Embryonic facial prominence (tissue), 1 donor: ENCODE measurements at regions not wholly inside any gene's neighbourhood (a gene's known extent, or its start where the extent isn't known, plus 50 kb on each side); places are given as distances from the start of the nearest gene placed in this dataset.

Experiments used
- DNase-seq: peaks from one replicate; pipeline ENCODE4 v3.0.0-alpha.2; 2016; ENCODE audit errors: extremely low spot score

- no peak for DNase-seq
Measured at GRCh38 chr6:167493976-167494697, 169.3 kb downstream of the TTLL2 start.

DNA sequence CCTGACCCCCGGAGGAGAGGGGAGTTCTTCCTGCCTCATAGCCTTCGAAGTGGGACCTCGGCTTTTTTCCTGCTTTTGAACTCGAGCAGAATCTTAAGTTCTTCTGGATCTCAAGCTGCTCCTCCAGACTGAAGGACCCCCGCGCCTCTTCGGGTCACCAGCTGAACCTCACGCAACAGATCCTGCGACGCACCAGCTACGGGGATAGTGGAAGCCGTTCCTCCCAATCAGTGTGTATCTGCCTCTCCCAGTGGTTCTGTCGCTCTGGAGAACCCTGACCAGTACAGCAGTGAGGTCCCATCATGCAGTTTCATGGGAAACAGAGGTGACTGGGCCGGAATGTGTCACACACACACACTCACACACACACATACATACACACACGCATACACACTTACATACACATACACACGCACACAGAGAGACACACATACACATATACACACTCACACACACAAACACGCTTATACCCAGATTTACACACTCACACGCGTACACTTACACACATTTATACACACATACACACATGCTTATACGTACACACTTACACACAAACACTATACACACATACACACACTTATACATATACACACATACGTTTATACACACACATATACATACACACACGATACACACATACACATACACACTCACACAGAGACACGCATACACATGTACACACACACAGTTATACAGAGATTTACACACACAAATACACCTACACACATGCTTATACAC lies 170.0 kb downstream of the TTLL2 start:
- DNase-seq = no peak

GRCh38 chr6:167495506-167496401 lies 170.9 kb downstream of the TTLL2 start:
- DNase-seq = no peak

- DNase-seq = no peak
Measured at GRCh38 chr6:167496707-167497106, 171.8 kb downstream of the TTLL2 start.

GRCh38 chr6:167497428-167498056 lies 172.7 kb downstream of the TTLL2 start:
- DNase-seq = no peak

DNA sequence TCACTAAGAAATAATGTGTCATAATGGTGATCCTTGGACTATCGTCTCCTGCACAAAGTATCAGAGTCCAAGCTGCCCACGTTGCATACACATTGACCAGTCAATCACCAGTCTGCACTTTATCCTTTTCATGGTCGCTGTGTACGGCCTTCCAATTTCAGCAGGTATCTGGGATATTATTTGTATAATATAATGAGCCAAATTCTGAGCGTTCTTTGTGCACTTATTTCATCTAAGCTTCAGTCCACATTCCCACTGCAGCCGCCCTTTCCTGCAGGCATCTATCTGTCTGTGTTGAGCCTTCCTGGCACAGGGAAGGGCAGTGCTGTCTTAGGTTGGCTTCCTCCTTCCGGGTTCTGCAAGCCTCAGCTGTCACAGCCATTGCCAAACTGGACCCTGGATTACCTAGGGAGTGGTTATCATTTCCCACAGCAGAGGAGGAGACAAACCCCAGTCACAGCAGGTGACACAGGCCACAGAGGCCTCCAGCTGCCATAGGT lies 174.3 kb downstream of the TTLL2 start:
- no peak for DNase-seq

DNA sequence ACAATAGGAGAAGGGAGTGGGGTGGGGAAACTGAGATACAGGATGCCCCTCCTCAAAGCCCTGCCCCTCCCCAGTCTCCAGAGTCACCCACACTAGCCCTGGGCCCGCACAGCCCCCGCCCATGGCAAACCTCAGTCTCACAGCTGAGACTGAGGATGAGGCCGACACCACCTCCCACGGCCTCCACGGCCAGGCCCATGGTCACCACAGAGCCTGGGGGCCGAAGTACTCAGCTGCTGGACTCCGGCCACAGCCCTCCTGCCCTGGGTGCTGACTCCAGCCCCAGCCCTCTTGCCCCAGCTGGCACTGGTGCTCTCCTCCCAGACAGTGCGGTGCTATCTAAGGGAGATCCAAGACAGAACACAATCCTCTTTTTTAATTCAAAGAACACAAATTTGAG lies 176.1 kb downstream of the TTLL2 start:
- no peak for DNase-seq

GRCh38 chr6:167501831-167502385 lies 177.0 kb downstream of the TTLL2 start:
- DNase-seq = no peak

GRCh38 chr6:167502471-167502870 lies 177.6 kb downstream of the TTLL2 start:
- DNase-seq = no peak

DNA sequence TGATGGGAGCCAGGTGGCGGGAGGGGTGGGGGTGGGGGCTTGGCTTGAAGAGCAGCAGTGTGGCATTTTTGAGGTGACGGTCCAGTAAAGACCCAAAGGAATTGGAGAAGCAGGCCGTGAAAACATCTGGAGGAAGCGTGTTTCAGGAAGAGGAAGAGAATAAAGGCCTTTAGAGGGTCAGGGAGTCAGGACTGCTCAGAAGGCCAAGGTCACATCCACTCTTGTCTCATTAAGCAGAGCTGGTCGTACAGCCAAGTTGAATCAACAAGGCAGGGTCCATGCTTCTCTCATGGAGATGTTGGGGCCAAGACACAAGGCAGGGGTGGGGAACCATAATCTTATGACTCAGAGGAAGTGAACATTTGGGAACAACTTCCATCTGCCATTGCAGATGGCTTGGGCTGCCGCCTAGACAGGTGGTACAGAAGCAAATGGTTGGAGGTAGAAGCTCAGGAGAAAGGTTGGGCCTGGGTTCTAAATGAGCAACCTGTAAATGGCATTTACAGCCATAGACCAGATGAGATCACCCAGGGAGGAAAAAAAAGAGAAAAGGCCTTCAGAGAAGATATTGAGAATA lies 179.6 kb downstream of the TTLL2 start:
- DNase-seq = no peak

- no peak for DNase-seq
Measured at GRCh38 chr6:167505199-167505598, 180.3 kb downstream of the TTLL2 start.

DNA sequence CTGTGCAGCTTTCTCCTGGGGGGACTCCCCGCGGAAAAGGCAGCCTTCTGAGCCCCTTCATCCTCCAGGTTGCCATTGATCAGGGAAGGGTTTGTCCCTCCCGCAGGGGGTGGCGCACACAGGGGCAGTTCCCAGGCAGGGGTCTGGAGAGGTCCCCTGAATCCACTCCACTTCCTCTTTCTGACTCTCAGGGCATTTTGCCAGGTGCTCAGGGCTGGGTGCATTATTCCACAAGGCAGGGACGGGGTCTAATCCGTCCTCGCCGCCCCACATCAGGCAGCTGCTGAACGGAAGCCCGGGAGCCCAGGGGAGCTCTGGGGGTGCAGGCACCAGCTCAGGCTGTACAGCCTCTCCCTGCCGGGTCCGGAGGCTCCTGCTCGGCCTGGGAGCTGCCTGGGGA lies 180.9 kb downstream of the TTLL2 start:
- no peak for DNase-seq

- no peak for DNase-seq
Measured at GRCh38 chr6:167506443-167507301, 181.8 kb downstream of the TTLL2 start.

- DNase-seq = no peak
Measured at GRCh38 chr6:167507376-167507945, 182.6 kb downstream of the TTLL2 start.

- DNase-seq = no peak
Measured at GRCh38 chr6:167508919-167509852, 184.3 kb downstream of the TTLL2 start.

GRCh38 chr6:167509853-167510220 lies 185.0 kb downstream of the TTLL2 start:
- DNase-seq = no peak

DNA sequence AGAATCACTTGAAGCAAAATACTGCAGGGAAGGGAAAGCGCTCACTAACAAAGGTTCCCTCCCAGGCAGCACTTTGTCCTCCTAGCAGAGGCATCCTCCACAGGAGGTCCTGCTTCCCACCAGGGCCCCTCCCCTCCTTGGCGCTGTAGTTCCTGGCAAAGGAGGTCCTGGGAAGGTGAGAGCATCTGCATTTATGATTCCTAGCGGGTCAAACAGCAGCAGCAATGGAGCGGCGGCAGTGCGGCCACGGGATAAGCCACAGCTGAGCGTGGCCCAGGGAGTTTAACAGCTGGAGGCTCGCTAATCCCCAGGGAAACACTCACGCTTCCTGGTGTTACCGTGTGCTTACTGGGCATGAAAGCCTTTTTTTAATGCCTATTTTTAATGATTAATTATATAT lies 185.8 kb downstream of the TTLL2 start:
- DNase-seq = no peak

DNA sequence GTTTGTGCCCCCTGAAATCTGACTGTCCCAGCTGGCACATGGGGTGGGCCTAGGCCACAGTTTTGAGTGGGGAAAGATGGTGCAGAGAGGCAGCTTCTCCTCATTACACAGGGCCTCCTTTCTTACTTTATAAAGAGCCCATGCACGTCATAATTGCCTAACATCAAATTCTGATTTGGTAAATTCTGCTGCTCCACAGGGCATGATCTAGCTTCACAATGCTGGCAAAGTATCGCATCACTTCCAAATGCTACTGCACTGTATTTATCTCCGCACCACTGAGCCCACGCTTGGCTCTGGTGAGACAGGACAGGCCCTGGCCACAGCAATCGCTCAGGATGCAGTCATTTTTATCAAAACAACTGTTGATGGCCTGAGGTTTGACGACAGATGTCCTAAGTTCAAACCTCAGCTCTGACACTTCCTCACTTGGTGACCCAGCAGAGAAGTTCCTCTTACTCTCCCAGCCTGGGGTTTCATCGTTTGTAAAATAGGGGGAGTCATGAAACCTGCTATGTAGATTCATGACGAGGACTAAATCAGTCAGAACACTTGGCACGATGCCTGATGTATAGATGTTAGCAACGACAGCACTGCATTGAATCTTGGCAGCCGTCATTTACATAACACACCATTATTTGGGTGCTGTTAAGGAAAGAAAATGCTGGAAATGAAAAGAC lies 187.9 kb downstream of the TTLL2 start:
- DNase-seq = no peak
